ENCODE measurements at regions not wholly inside any gene's neighbourhood (a gene's known extent, or its start where the extent isn't known, plus 50 kb on each side); places are given as distances from the start of the nearest gene placed in this dataset.

DNA sequence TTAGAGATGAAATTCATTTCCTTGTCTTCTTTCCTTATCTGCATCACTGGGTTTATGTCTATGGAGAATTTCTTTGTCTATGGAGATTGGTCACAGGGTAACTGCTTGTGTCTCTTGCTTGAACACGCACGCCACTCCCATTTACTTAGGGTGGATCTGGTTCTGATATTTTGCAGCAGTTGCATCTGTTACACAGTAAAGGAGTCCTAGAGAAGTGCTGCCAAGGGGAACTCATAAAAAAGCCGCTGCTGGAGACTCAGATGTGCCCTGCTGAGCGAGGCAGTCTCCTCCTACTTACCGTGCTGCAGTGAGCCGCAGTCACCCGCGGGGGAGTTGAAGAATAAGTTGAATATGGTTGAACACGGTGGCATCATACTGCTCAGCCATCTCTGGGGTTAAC, 105.2 kb upstream of the KLHL25 start:
- Histone ChIP-seq H3K36me3 (ENCODE audit: low read depth) (no peaks in the 10 kb centered on the region), H3K4me3 (no peak overlapping the region), H3K9me3 (no peaks in the 10 kb centered on the region), H3K4me1 (ENCODE audit: low read depth) (peaks cover 4% of the 10 kb centered on the region)
- DNase-seq: peak in 1 of 3 donors; percentile 30
- TF ChIP-seq, protein P1, sequence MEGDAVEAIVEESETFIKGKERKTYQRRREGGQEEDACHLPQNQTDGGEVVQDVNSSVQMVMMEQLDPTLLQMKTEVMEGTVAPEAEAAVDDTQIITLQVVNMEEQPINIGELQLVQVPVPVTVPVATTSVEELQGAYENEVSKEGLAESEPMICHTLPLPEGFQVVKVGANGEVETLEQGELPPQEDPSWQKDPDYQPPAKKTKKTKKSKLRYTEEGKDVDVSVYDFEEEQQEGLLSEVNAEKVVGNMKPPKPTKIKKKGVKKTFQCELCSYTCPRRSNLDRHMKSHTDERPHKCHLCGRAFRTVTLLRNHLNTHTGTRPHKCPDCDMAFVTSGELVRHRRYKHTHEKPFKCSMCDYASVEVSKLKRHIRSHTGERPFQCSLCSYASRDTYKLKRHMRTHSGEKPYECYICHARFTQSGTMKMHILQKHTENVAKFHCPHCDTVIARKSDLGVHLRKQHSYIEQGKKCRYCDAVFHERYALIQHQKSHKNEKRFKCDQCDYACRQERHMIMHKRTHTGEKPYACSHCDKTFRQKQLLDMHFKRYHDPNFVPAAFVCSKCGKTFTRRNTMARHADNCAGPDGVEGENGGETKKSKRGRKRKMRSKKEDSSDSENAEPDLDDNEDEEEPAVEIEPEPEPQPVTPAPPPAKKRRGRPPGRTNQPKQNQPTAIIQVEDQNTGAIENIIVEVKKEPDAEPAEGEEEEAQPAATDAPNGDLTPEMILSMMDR (IDR thresholded peaks at IDR 0.05): no peak
- ATAC-seq: peak; percentile 70
- intact Hi-C loops (cut with DNase I, micrococcal nuclease): no loop called here

DNA sequence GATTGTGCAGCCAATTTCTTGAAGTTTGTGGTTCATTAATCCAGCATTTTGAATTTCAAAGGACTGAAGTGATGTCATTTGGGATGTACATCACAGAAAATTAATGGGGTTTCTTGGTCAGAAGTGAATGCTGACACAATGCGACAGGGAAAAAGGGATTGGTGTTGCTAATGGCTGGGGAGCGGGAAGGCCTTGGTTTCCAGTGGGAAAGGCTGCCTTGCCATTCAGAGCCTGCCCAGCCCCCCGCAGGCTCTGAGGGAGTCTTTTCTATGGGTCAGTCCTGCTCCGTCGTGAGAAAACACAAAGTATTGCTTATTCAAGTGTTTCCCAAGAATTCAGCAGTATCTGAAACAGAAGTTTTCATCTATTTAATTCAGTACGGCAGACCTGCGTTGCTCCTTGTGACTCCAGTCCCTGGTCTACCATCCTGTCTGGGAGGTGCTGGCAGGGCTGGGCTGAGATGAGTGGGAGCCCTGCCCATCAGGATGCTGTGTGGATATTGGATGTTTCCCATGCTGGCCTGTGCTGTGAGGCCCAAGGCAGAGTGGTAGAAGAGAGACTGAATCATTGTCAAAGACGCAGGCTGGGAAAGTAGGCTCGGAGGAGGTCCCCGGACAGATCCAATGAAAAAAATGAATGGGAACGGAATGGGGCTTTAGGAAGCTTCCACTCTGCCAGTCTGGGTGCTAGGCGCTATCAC, 111.2 kb upstream of the KLHL25 start:
- Histone ChIP-seq H3K4me3 (no peak overlapping the region), H3K36me3 (ENCODE audit: low read depth) (no peaks in the 10 kb centered on the region), H3K4me1 (ENCODE audit: low read depth) (no peaks in the 10 kb centered on the region), H3K9me3 (no peaks in the 10 kb centered on the region)
- no peak for DNase-seq
- intact Hi-C loops (cut with DNase I, micrococcal nuclease): no loop called here
- TF ChIP-seq, protein P1 (IDR thresholded peaks at IDR 0.05): no peak
- no peak for ATAC-seq

DNA sequence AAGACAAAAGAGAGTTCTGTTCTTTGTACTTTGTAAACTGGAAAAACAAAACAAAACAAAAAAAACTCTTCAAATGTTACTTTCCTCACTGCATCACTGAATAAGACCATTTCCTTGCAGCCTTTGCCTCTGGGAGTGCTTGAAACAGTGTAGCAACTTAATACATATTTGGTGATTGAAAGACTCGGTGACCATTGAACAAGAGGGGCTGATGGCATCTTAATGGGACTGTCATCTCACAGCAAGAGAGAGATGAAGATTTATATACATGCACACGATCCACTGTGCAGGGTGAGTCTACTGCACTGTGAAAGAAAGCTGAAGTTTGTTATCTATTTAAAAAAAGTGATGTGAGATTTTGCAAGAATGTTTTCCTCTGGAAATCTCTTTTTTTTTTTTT, 111.9 kb upstream of the KLHL25 start:
- Histone ChIP-seq H3K9me3 (no peaks in the 10 kb centered on the region), H3K4me3 (no peak overlapping the region), H3K36me3 (ENCODE audit: low read depth) (no peaks in the 10 kb centered on the region), H3K4me1 (ENCODE audit: low read depth) (no peaks in the 10 kb centered on the region)
- TF ChIP-seq, protein P1 (IDR thresholded peaks at IDR 0.05): no peak
- no peak for DNase-seq
- no peak for ATAC-seq
- intact Hi-C loops (cut with DNase I, micrococcal nuclease): no loop called here

DNA sequence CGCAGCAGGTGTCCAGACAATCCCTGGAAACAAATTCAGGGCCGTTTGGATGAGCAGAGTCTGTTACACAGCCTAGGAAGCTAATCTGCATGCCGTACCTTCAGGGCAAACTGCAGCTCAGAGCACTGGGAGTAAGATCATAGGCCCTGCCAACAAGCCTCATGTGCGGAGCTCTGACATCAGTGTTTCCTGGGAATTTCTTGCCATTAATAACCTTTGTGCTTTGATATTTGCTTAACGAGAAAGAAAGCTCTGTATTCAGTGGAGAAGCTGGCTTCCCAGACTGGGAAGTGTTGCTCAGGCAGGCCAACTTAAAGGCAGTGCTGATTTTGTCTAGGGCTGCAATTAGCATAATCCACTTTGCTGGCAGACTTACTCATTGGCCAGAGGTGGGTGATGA, 116.1 kb upstream of the KLHL25 start:
- Histone ChIP-seq H3K36me3 (ENCODE audit: low read depth) (no peaks in the 10 kb centered on the region), H3K4me1 (ENCODE audit: low read depth) (no peaks in the 10 kb centered on the region), H3K9me3 (no peaks in the 10 kb centered on the region), H3K4me3 (no peak overlapping the region)
- DNase-seq: no peak
- TF ChIP-seq, protein P1 (IDR thresholded peaks at IDR 0.05): no peak
- intact Hi-C loops (cut with DNase I, micrococcal nuclease): no loop called here
- no peak for ATAC-seq

DNA sequence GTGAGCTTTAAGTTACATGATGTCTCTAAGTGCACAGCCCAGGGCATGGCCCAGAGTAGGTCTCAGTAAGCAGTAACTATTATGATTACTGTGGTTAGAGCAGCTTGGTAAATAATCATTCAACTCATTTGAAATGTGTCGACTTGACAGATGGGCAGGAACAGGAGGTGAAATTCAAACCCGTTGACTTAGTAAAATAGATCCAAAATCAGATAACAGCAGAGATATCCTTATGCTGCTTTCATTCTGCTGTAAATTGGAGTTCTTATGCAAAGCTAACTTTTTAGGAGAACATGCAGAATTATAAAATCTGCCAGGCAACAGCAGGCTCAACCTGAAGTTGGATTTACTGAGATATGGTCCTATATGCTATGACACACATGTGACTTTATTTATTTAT, 118.7 kb upstream of the KLHL25 start:
- H3K36me3 ChIP-seq (ENCODE audit: low read depth): no peaks in the 10 kb centered on the region
- no peak overlapping the region for H3K4me3 ChIP-seq
- ATAC-seq: no peak
- no peaks in the 10 kb centered on the region for H3K4me1 ChIP-seq (ENCODE audit: low read depth)
- intact Hi-C loops (cut with DNase I, micrococcal nuclease): no loop called here
- H3K9me3 ChIP-seq: no peaks in the 10 kb centered on the region
- DNase-seq: no peak
- TF ChIP-seq, protein P1 (IDR thresholded peaks at IDR 0.05): no peak

DNA sequence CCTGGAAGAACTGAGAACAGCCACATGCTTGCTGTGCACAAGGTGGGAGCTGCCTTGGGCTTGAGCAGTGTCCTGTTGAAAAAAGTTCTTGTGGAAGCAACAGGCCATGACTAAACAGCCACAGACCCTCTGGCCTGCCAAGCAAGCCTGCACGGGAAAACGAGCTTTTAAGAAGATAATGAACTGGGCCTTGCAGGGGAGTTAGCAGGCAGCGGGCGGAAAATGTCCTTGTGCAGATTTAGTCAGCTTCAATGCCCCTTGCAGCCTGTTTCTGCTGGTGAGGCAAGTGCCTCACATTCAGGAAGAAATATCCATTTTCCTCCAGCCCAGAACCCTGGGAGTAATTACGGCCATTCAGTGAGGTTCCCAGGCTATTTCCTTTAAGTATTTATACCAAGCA, 126.2 kb upstream of the KLHL25 start:
- DNase-seq: no peak
- Histone ChIP-seq H3K36me3 (ENCODE audit: low read depth) (no peaks in the 10 kb centered on the region), H3K4me1 (ENCODE audit: low read depth) (no peaks in the 10 kb centered on the region), H3K4me3 (no peak overlapping the region), H3K9me3 (no peaks in the 10 kb centered on the region)
- TF ChIP-seq, protein P1 (IDR thresholded peaks at IDR 0.05): no peak
- no peak for ATAC-seq
- intact Hi-C loops (cut with DNase I, micrococcal nuclease): no loop called here

All from mucosa of descending colon (tissue), 3 donors.